Adrenal gland (tissue), 9 donors: ENCODE measurements at regions not wholly inside any gene's neighbourhood (a gene's known extent, or its start where the extent isn't known, plus 50 kb on each side); places are given as distances from the start of the nearest gene placed in this dataset.

Experiments
- DNase-seq, 7 donors: peaks; one replicate each; pipeline ENCODE4 v3.0.0-alpha.2; 2019 to 2020
- H3K27ac ChIP-seq, 5 donors: fragments of 200-600 bp; sonication (generic) in 4 of 5; 1 replicate in 3 of 5; 2 replicates in 2 of 5; pipeline versions ENCODE4 v1.5.1 to v1.8.0; 2016 to 2020; ENCODE audit warnings: mild to moderate bottlenecking in 1 of 5
- H3K27me3 ChIP-seq: fragments of 200-600 bp; 2 replicates; pipeline ENCODE4 v1.8.0; 2021
- H3K36me3 ChIP-seq, 2 donors: fragments of 200-600 bp; replicated peaks in 1 of 2; 1 replicate in 1 of 2; 2 replicates in 1 of 2; pipeline versions ENCODE4 v1.5.1 to v1.8.0; 2018 to 2022
- H3K4me1 ChIP-seq, 2 donors: fragments of 200-600 bp; replicated peaks in 1 of 2; 1 replicate in 1 of 2; 2 replicates in 1 of 2; pipeline versions ENCODE4 v1.5.1 to v1.8.0; 2018 to 2021
- H3K4me3 ChIP-seq, 4 donors: fragments of 200-600 bp; sonication (generic) in 3 of 4; one replicate each; pipeline ENCODE4 v1.5.1; 2016 to 2018
- H3K9me3 ChIP-seq, 3 donors: fragments of 200-600 bp; sonication (generic) in 1 of 3; replicated peaks in 1 of 3; 1 replicate in 2 of 3; 2 replicates in 1 of 3; pipeline versions ENCODE4 v1.5.1 to v1.8.0; 2016 to 2021
- POLR2A ChIP-seq, 2 donors: fragments of 450-650 bp; IDR thresholded peaks; one replicate each; pipeline ENCODE4 v1.6.1; 2017; ENCODE audit warnings: antibody characterized with exemption in 2 of 2, mild to moderate bottlenecking in 2 of 2, moderate library complexity in 1 of 2
- whole genome bisulfite sequencing, 4 donors: extraction: QIAGEN DNeasy Blood & Tissue Kit in 2 of 4; methylation state at CpG; one replicate each; pipeline versions ENCODE4 v1.1.5 to v1.1.7; 2013 to 2017; 5-methylcytosine and 5-hydroxymethylcytosine counted together
- intact Hi-C, 2 donors: fragments of 100-400 bp; cut with DNase I; formaldehyde crosslinking; loops; one replicate each; pipeline versions ENCODE4 v1.14.1 to v1.15.0; 2022 to 2023
- TF ChIP-seq, protein P1 (sequence below), 6 experiments: fragments of 450-650 bp in 4 of 6; fragments of 200-600 bp in 2 of 6; sonication (generic) in 1 of 6; IDR thresholded peaks; 1 replicate in 5 of 6; 2 replicates in 1 of 6; pipeline versions ENCODE4 v1.5.1 to v1.8.0; 2016 to 2021; ENCODE audit warnings: antibody characterized with exemption in 6 of 6, mild to moderate bottlenecking in 2 of 6, moderate library complexity in 1 of 6
- donor health status: healthy with polysubstance abuse.
- donor health status: Bipolar disorder and iron deficiency.
- donor health status: DM: yes; HTN: yes; CAD: no.
- donor health status: DM: no; HTN: no; CAD: no.
- donor health status: DM: no; HTN: no; CAD: no.

DNA sequence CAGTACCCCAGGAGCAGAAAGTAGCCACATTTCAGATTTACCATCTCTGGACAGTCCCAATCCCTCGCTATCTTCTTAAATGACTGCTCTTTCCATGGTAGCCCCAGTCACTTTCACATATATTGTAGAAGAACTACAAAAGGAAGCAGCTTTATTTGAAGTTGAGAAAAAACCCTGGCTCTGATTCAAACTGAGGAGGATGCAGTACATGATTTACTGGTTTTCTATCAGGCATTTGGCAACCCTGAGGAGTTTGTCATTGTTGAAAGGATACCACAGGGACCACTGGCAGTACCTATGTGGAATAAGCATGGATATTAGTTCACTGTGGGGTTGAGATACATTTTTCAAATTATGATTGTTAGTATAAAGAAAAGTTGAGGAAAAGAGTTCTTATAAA lies 640.9 kb upstream of the SETBP1 start:
- no peak overlapping the region for H3K4me3 ChIP-seq
- intact Hi-C loops, result no loop called here
- 49 to 80% (median 67%) methylated on average over 1 of the region's 1 CpG for WGBS, 4 donors
- no peak for DNase-seq
- no peak for TF ChIP-seq POLR2A (IDR thresholded peaks at IDR 0.05)
- TF ChIP-seq, protein P1, sequence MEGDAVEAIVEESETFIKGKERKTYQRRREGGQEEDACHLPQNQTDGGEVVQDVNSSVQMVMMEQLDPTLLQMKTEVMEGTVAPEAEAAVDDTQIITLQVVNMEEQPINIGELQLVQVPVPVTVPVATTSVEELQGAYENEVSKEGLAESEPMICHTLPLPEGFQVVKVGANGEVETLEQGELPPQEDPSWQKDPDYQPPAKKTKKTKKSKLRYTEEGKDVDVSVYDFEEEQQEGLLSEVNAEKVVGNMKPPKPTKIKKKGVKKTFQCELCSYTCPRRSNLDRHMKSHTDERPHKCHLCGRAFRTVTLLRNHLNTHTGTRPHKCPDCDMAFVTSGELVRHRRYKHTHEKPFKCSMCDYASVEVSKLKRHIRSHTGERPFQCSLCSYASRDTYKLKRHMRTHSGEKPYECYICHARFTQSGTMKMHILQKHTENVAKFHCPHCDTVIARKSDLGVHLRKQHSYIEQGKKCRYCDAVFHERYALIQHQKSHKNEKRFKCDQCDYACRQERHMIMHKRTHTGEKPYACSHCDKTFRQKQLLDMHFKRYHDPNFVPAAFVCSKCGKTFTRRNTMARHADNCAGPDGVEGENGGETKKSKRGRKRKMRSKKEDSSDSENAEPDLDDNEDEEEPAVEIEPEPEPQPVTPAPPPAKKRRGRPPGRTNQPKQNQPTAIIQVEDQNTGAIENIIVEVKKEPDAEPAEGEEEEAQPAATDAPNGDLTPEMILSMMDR (IDR thresholded peaks at IDR 0.05), result no peak
- H3K9me3 ChIP-seq, result no peaks in the 10 kb centered on the region
- no peaks in the 10 kb centered on the region for H3K4me1 ChIP-seq
- no peaks in the 10 kb centered on the region for H3K36me3 ChIP-seq
- H3K27ac ChIP-seq, result no peak overlapping the region
- H3K27me3 ChIP-seq, result no peaks in the 10 kb centered on the region

DNA sequence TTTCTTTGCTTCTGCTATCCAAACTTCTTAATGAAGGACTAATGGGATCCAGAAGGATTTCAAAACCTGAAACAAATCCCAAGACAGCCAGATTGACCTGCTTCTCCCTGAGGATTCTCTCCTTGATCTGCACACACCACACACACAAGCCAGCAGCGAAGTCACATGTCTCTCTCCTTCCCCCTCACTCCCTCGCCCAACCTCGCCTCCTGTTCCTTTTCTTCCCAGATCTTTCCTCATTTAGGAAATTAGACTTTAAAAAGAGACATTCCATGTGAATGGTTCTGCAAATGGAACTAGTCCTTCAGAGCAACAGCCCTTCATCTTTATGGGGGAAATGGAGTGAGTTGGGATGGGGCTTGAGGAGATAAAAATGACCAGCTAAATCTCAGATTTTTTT lies 639.1 kb upstream of the SETBP1 start:
- H3K36me3 ChIP-seq, result no peaks in the 10 kb centered on the region
- no peaks in the 10 kb centered on the region for H3K27me3 ChIP-seq
- no peak for TF ChIP-seq POLR2A (IDR thresholded peaks at IDR 0.05)
- TF ChIP-seq, protein P1 (IDR thresholded peaks at IDR 0.05), result no peak
- intact Hi-C loops, result no loop called here
- no peaks in the 10 kb centered on the region for H3K4me1 ChIP-seq
- no peak overlapping the region for H3K4me3 ChIP-seq
- no peak overlapping the region for H3K27ac ChIP-seq
- no peak for DNase-seq
- no peaks in the 10 kb centered on the region for H3K9me3 ChIP-seq
- 74 to 88% (median 86%) methylated on average over 3 of the region's 3 CpGs for WGBS, 4 donors

- DNase-seq, result no peak
- Histone ChIP-seq H3K27me3 (no peaks in the 10 kb centered on the region), H3K27ac (no peak overlapping the region), H3K4me1 (no peaks in the 10 kb centered on the region), H3K4me3 (no peak overlapping the region), H3K36me3 (no peaks in the 10 kb centered on the region), H3K9me3 (no peaks in the 10 kb centered on the region)
- WGBS, 4 donors, result 62 to 66% (median 63%) methylated on average over 4 of the region's 4 CpGs
- TF ChIP-seq POLR2A (IDR thresholded peaks at IDR 0.05), result no peak
- TF ChIP-seq, protein P1 (IDR thresholded peaks at IDR 0.05), result no peak
- intact Hi-C loops, result no loop called here
Observed at GRCh38 chr18:44041961-44042360, 638.7 kb upstream of the SETBP1 start.

DNA sequence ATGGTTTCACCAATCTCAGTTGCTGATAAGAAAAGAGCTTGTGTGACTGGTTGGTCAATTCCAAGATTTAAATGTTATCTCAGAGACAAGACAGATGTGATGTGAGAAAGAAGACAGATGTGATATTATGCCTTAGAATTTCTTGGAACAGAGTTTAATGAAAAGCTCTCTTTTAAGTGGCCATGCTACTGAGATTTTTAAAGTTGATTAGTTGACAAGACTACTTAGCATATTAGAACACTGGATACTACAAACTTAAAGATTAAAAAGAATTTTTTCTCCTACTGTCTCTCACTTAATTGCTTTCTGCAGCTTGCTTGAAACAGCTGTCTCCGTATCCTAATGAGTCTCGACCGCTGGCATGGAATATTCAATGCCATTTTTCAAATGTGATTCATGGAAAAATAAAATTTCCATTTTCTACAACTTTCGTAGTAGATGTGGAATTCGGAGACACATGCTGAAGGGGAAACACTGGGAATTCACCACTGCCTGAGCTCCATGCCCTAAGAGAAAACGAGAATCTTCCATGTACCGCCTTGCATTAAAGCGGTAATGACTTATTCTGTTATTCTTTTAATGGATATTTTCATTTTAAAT lies 634.2 kb upstream of the SETBP1 start:
- H3K27me3 ChIP-seq, result no peaks in the 10 kb centered on the region
- WGBS, 4 donors, result 84 to 92% (median 87%) methylated on average over 8 of the region's 8 CpGs
- H3K36me3 ChIP-seq, result no peaks in the 10 kb centered on the region
- intact Hi-C loops, result no loop called here
- DNase-seq, result no peak
- TF ChIP-seq, protein P1 (IDR thresholded peaks at IDR 0.05), result no peak
- TF ChIP-seq POLR2A (IDR thresholded peaks at IDR 0.05), result no peak
- H3K4me3 ChIP-seq, result no peak overlapping the region
- no peaks in the 10 kb centered on the region for H3K9me3 ChIP-seq
- no peaks in the 10 kb centered on the region for H3K4me1 ChIP-seq
- no peak overlapping the region for H3K27ac ChIP-seq
